Activated CD4-positive, alpha-beta memory T cell treated with anti-CD3 and anti-CD28 coated beads for 36 hours (primary cell): ENCODE measurements at regions not wholly inside any gene's neighbourhood (a gene's known extent, or its start where the extent isn't known, plus 50 kb on each side); places are given as distances from the start of the nearest gene placed in this dataset.

Source experiments
- CTCF ChIA-PET: fragments of 350-600 bp; sonication (Branson Sonifier 250); formaldehyde crosslinking; loops from one replicate; lab custom pipeline; 2021; ENCODE audit warnings: antibody characterized with exemption, inconsistent platforms; lab: Charles Lee
- POLR2A ChIA-PET: fragments of 350-600 bp; sonication (Branson Sonifier 250); formaldehyde crosslinking; loops from one replicate; lab custom pipeline; 2021; ENCODE audit warnings: antibody characterized with exemption; lab: Charles Lee
- DNase-seq: peaks from one replicate; pipeline ENCODE4 v3.0.0-alpha.2; 2020
- H3K27ac Mint-ChIP-seq: one replicate; pipeline ENCODE4 v1.8.0; 2021; ENCODE audit warnings: mixed read lengths
- H3K27me3 Mint-ChIP-seq: one replicate; pipeline ENCODE4 v1.8.0; 2021; ENCODE audit warnings: mixed read lengths
- H3K36me3 Mint-ChIP-seq: one replicate; pipeline ENCODE4 v1.8.0; 2021; ENCODE audit warnings: mixed read lengths
- H3K4me1 Mint-ChIP-seq: one replicate; pipeline ENCODE4 v1.8.0; 2021; ENCODE audit warnings: low read depth, mixed read lengths
- H3K4me3 Mint-ChIP-seq: one replicate; pipeline ENCODE4 v1.8.0; 2021; ENCODE audit warnings: mild to moderate bottlenecking, mixed read lengths
- H3K9me3 Mint-ChIP-seq: one replicate; pipeline ENCODE4 v1.8.0; 2021; ENCODE audit warnings: mixed read lengths
- intact Hi-C: fragments of 100-400 bp; cut with micrococcal nuclease; formaldehyde crosslinking; loops from one replicate; pipeline ENCODE4 v1.15.1; 2023

GRCh38 chr5:42919600-42919999 is 107.9 kb upstream of the SELENOP start:
- Mint-ChIP-seq H3K27ac (no peak overlapping the region), H3K36me3 (no peaks in the 10 kb centered on the region), H3K27me3 (no peaks in the 10 kb centered on the region), H3K4me3 (no peak overlapping the region), H3K4me1 (no peaks in the 10 kb centered on the region), H3K9me3 (no peaks in the 10 kb centered on the region)
- intact Hi-C loops, result no loop called here
- POLR2A ChIA-PET, result no interaction called here
- CTCF ChIA-PET, result interaction anchor here (1.5 kb wide), 1 partner anchor 29 kb away, joined by 3 read pairs; no protein-coding TSS in a partner anchor
- no peak for DNase-seq

GRCh38 chr5:42915306-42915866 is 103.7 kb upstream of the SELENOP start:
- intact Hi-C loops, result no loop called here
- H3K4me1 Mint-ChIP-seq, result no peaks in the 10 kb centered on the region
- H3K9me3 Mint-ChIP-seq, result no peaks in the 10 kb centered on the region
- ChIA-PET CTCF (no interaction called here), POLR2A (no interaction called here)
- H3K27me3 Mint-ChIP-seq, result no peaks in the 10 kb centered on the region
- no peak for DNase-seq
- no peak overlapping the region for H3K27ac Mint-ChIP-seq
- H3K36me3 Mint-ChIP-seq, result no peaks in the 10 kb centered on the region
- H3K4me3 Mint-ChIP-seq, result no peak overlapping the region

- Mint-ChIP-seq H3K9me3 (no peaks in the 10 kb centered on the region), H3K4me1 (peaks cover 10% of the 10 kb centered on the region), H3K36me3 (peaks cover 2% of the 10 kb centered on the region), H3K27me3 (peaks cover 7% of the 10 kb centered on the region), H3K27ac (no peak overlapping the region), H3K4me3 (no peak overlapping the region)
- DNase-seq, result peak; percentile 57
- ChIA-PET CTCF (interaction anchor here (0.7 to 2.7 kb wide), 14 partner anchors 16 to 194 kb away, joined by 3 to 12 read pairs (median 4); no protein-coding TSS in a partner anchor), POLR2A (interaction anchor here (1.0 kb wide), 1 partner anchor 80 kb away, joined by 3 read pairs; no protein-coding TSS in a partner anchor)
- intact Hi-C loops, result no loop called here
Measured at GRCh38 chr5:42912184-42912798, 100.6 kb upstream of the SELENOP start.

- Mint-ChIP-seq H3K36me3 (peaks cover 2% of the 10 kb centered on the region), H3K9me3 (no peaks in the 10 kb centered on the region), H3K27me3 (peaks cover 10% of the 10 kb centered on the region), H3K4me3 (peak overlapping the region; percentile 82), H3K4me1 (peaks cover 10% of the 10 kb centered on the region), H3K27ac (peak overlapping the region; percentile 70)
- peak; percentile 93 for DNase-seq
- CTCF ChIA-PET, result interaction anchor here (0.5 to 3.6 kb wide), 49 partner anchors 11 to 851 kb away, joined by 3 to 50 read pairs (median 4); partner anchors contain the start of genes ANXA2R and TMEM267
- POLR2A ChIA-PET, result interaction anchor here (1.0 to 1.8 kb wide), 7 partner anchors 41 to 212 kb away, joined by 4 to 9 read pairs (median 5); partner anchors contain the start of gene ZNF131
- intact Hi-C loops, result loop anchor here (1.0 to 5.0 kb wide), 8 partner anchors 42 to 484 kb away; partner anchors contain the start of genes ANXA2R, HMGCS1 and ZNF131
Measured at GRCh38 chr5:42908509-42909488, 97.1 kb upstream of the SELENOP start.

- Mint-ChIP-seq H3K36me3 (peaks cover 2% of the 10 kb centered on the region), H3K4me3 (peak overlapping the region; percentile 82), H3K9me3 (no peaks in the 10 kb centered on the region), H3K4me1 (peaks cover 10% of the 10 kb centered on the region), H3K27ac (no peak overlapping the region), H3K27me3 (peaks cover 10% of the 10 kb centered on the region)
- intact Hi-C loops, result loop anchor here (1.0 to 5.0 kb wide), 5 partner anchors 112 to 484 kb away; partner anchors contain the start of genes HMGCS1 and ZNF131
- no peak for DNase-seq
- CTCF ChIA-PET, result interaction anchor here (1.2 to 3.6 kb wide), 15 partner anchors 13 to 576 kb away, joined by 3 to 50 read pairs (median 13); partner anchors contain the start of genes ANXA2R and TMEM267
- POLR2A ChIA-PET, result interaction anchor here (0.6 to 1.2 kb wide), 2 partner anchors 22 to 84 kb away, joined by 3 to 5 read pairs; no protein-coding TSS in a partner anchor
Measured at GRCh38 chr5:42908086-42908485, 96.4 kb upstream of the SELENOP start.

- Mint-ChIP-seq H3K27ac (no peak overlapping the region), H3K4me1 (peaks cover 10% of the 10 kb centered on the region), H3K9me3 (no peaks in the 10 kb centered on the region), H3K27me3 (peaks cover 10% of the 10 kb centered on the region), H3K4me3 (no peak overlapping the region), H3K36me3 (peaks cover 2% of the 10 kb centered on the region)
- no peak for DNase-seq
- POLR2A ChIA-PET, result no interaction called here
- intact Hi-C loops, result loop anchor here (5.0 kb wide), 3 partner anchors 216 to 486 kb away; partner anchors contain the start of genes HMGCS1 and ZNF131
- CTCF ChIA-PET, result interaction anchor here (2.3 kb wide), 1 partner anchor 16 kb away, joined by 7 read pairs; no protein-coding TSS in a partner anchor
Measured at GRCh38 chr5:42905827-42906226, 94.1 kb upstream of the SELENOP start.

- no peaks in the 10 kb centered on the region for H3K36me3 Mint-ChIP-seq
- H3K9me3 Mint-ChIP-seq, result no peaks in the 10 kb centered on the region
- ChIA-PET POLR2A (no interaction called here), CTCF (interaction anchor here (1.3 kb wide), 1 partner anchor 11 kb away, joined by 5 read pairs; no protein-coding TSS in a partner anchor)
- no peak for DNase-seq
- no peak overlapping the region for H3K4me3 Mint-ChIP-seq
- H3K27me3 Mint-ChIP-seq, result peaks cover 3% of the 10 kb centered on the region
- intact Hi-C loops, result no loop called here
- H3K27ac Mint-ChIP-seq, result no peak overlapping the region
- H3K4me1 Mint-ChIP-seq, result no peaks in the 10 kb centered on the region
Measured at GRCh38 chr5:42900734-42901133, 89.0 kb upstream of the SELENOP start.

GRCh38 chr5:42898760-42899159 is 87.1 kb upstream of the SELENOP start:
- no peaks in the 10 kb centered on the region for H3K36me3 Mint-ChIP-seq
- no peak for DNase-seq
- ChIA-PET POLR2A (no interaction called here), CTCF (no interaction called here)
- peaks cover 5% of the 10 kb centered on the region for H3K27me3 Mint-ChIP-seq
- no peak overlapping the region for H3K4me3 Mint-ChIP-seq
- no peaks in the 10 kb centered on the region for H3K9me3 Mint-ChIP-seq
- H3K4me1 Mint-ChIP-seq, result no peaks in the 10 kb centered on the region
- intact Hi-C loops, result no loop called here
- H3K27ac Mint-ChIP-seq, result no peak overlapping the region

- CTCF ChIA-PET, result interaction anchor here (0.6 to 1.0 kb wide), 3 partner anchors 12 to 51 kb away, joined by 3 to 5 read pairs (median 3); no protein-coding TSS in a partner anchor
- H3K4me3 Mint-ChIP-seq, result no peak overlapping the region
- H3K4me1 Mint-ChIP-seq, result no peaks in the 10 kb centered on the region
- POLR2A ChIA-PET, result no interaction called here
- H3K27me3 Mint-ChIP-seq, result peaks cover 5% of the 10 kb centered on the region
- no peaks in the 10 kb centered on the region for H3K36me3 Mint-ChIP-seq
- H3K27ac Mint-ChIP-seq, result no peak overlapping the region
- no peaks in the 10 kb centered on the region for H3K9me3 Mint-ChIP-seq
- no peak for DNase-seq
- intact Hi-C loops, result no loop called here
Measured at GRCh38 chr5:42896523-42896922, 84.8 kb upstream of the SELENOP start.

- no peak for DNase-seq
- Mint-ChIP-seq H3K27me3 (peaks cover 5% of the 10 kb centered on the region), H3K36me3 (no peaks in the 10 kb centered on the region), H3K4me1 (no peaks in the 10 kb centered on the region), H3K27ac (no peak overlapping the region), H3K4me3 (no peak overlapping the region), H3K9me3 (no peaks in the 10 kb centered on the region)
- intact Hi-C loops, result no loop called here
- POLR2A ChIA-PET, result no interaction called here
- CTCF ChIA-PET, result no interaction called here
Measured at GRCh38 chr5:42894057-42894456, 82.4 kb upstream of the SELENOP start.

- Mint-ChIP-seq H3K27ac (no peak overlapping the region), H3K4me3 (no peak overlapping the region), H3K9me3 (no peaks in the 10 kb centered on the region), H3K4me1 (no peaks in the 10 kb centered on the region), H3K36me3 (no peaks in the 10 kb centered on the region), H3K27me3 (peaks cover 2% of the 10 kb centered on the region)
- ChIA-PET CTCF (interaction anchor here (0.5 to 2.5 kb wide), 31 partner anchors 8 to 1030 kb away, joined by 3 to 18 read pairs (median 5); partner anchors contain the start of gene GHR), POLR2A (no interaction called here)
- intact Hi-C loops, result loop anchor here (2.0 to 10.0 kb wide), 3 partner anchors 125 to 1027 kb away; no protein-coding TSS in a partner anchor
- DNase-seq, result peak; percentile 77
Measured at GRCh38 chr5:42889311-42889933, 77.7 kb upstream of the SELENOP start.
